ENCODE measurements at regions not wholly inside any gene's neighbourhood (a gene's known extent, or its start where the extent isn't known, plus 50 kb on each side); places are given as distances from the start of the nearest gene placed in this dataset.
A peak's percentile ranks its signal among the peaks of the same experiment; 100 is the strongest.

DNA sequence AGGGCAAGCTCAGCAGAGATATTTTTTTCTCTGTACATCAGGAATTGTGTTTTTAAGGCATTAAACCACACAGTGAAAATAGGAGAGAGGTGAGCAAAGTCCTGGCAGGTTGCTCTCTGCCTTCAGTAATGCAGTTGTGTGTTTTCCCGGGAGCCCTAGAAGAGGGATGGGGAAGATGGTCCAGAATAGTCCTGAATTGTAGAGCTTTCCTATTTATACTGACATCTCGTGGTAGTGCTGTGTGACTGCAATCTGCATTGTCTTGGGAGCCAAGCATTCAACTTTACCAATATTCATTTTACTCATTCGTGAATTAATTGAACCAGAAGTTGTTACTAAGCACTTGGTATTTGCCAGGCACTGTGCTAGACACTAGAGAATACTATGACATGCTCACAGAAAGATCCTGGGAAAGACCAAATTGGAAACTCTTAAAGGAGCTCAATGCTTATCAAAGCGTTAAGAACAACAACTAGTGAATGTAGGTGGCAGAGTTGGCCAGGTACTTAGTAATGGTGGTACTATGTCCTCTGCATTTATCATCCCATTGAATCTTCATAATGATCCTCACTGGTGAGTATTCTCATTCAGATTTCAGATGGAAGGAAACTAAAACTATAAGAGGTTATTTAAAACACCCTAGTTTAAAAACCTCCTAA, 214.6 kb downstream of the TRIB2 start:
- H3K4me1 ChIP-seq (ENCODE audit: control insufficient read depth in 2 of 2, insufficient read depth in 2 of 2, low read length in 2 of 2): peaks cover 0 to 9% of the 10 kb centered on the region in 2 donors
- H3K4me3 Mint-ChIP-seq: no peak overlapping the region
- H3K9ac ChIP-seq (ENCODE audit: low read length): no peak overlapping the region
- ATAC-seq (ENCODE audit: low read depth): no peak
- no peak overlapping the region for H3K4me2 ChIP-seq (replicated peaks; ENCODE audit: low read depth, low read length, poor library complexity, severe bottlenecking)
- no peak overlapping the region for H3K4me3 ChIP-seq (ENCODE audit: control extremely low read depth in 1 of 5, extremely low read depth in 1 of 5, insufficient read depth in 1 of 5, low read depth in 2 of 5, low read length in 4 of 5)
- H2AFZ ChIP-seq (ENCODE audit: insufficient read depth, low read depth, low read length, poor library complexity, severe bottlenecking): no peak overlapping the region
- H3K27me3 ChIP-seq (replicated peaks in 1 of 4; ENCODE audit: control extremely low read depth in 1 of 4, control insufficient read depth in 3 of 4, insufficient read depth in 4 of 4, low read length in 3 of 4): no peaks in the 10 kb centered on the region
- peak; percentile 46 for DNase-seq
- WGBS (ENCODE audit: insufficient coverage): no CpG with 5 or more reads among the region's 4 CpGs
- no peak overlapping the region for H3K27ac ChIP-seq (ENCODE audit: low read length in 2 of 2)
- no peaks in the 10 kb centered on the region for H3K9me3 Mint-ChIP-seq (ENCODE audit: insufficient read depth)
- H3K36me3 ChIP-seq (replicated peaks in 1 of 2; ENCODE audit: control extremely low read depth in 1 of 2, control insufficient read depth in 1 of 2, extremely low read depth in 1 of 2, insufficient read depth in 2 of 2, low read length in 1 of 2): no peaks in the 10 kb centered on the region
- POLR2A ChIA-PET: interaction anchor here (1.6 kb wide), 1 partner anchor 215 kb away, joined by 8 read pairs; the partner anchor contains the start of gene TRIB2
- peaks cover 7% of the 10 kb centered on the region for H3K27me3 Mint-ChIP-seq
- no peak overlapping the region for H3K27ac Mint-ChIP-seq
- no peaks in the 10 kb centered on the region for H3K79me2 ChIP-seq (ENCODE audit: control insufficient read depth, insufficient read depth, low read length)
- CTCF ChIA-PET: interaction anchor here (0.6 to 5.6 kb wide), 48 partner anchors 8 to 1116 kb away, joined by 3 to 109 read pairs (median 4); partner anchors contain the start of gene TRIB2
- H4K20me1 ChIP-seq (ENCODE audit: control insufficient read depth, insufficient read depth, low read length, poor library complexity, severe bottlenecking): no peaks in the 10 kb centered on the region
- intact Hi-C loops (cut with micrococcal nuclease): loop anchor here (1.0 kb wide), 5 partner anchors 213 to 1102 kb away; no protein-coding TSS in a partner anchor
- TF ChIP-seq EZH2 (IDR thresholded peaks at IDR 0.05; ENCODE audit: borderline replicate concordance, insufficient read depth, low read depth, low read length, poor library complexity, severe bottlenecking): no peak
- TF ChIP-seq, protein P1, sequence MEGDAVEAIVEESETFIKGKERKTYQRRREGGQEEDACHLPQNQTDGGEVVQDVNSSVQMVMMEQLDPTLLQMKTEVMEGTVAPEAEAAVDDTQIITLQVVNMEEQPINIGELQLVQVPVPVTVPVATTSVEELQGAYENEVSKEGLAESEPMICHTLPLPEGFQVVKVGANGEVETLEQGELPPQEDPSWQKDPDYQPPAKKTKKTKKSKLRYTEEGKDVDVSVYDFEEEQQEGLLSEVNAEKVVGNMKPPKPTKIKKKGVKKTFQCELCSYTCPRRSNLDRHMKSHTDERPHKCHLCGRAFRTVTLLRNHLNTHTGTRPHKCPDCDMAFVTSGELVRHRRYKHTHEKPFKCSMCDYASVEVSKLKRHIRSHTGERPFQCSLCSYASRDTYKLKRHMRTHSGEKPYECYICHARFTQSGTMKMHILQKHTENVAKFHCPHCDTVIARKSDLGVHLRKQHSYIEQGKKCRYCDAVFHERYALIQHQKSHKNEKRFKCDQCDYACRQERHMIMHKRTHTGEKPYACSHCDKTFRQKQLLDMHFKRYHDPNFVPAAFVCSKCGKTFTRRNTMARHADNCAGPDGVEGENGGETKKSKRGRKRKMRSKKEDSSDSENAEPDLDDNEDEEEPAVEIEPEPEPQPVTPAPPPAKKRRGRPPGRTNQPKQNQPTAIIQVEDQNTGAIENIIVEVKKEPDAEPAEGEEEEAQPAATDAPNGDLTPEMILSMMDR (IDR thresholded peaks at IDR 0.05): peak; percentile 87
- H3K9me3 ChIP-seq (ENCODE audit: control extremely low read depth in 1 of 3, control insufficient read depth in 2 of 3, insufficient read depth in 1 of 3, low read length in 2 of 3): no peaks in the 10 kb centered on the region
- H3K4me1 Mint-ChIP-seq: peaks cover 13% of the 10 kb centered on the region

DNA sequence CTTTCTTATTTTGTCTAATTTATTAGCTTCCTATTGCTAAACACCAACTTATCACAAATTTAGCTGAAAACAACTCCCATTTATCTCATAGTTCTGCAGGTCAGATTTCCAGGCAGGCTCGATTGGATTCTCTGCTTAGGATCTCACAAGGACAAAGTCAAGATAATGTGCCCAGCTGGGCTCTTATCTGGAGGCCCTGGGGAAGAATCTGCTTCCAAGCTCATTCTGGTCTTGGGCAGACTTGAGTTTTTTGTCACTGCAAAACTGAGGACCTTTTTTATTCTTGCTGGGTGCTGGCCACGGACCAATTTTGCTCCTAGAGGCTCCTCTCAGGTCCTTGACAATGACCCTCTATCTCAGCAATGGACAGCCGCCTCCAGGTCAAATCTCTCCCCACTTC, 215.5 kb downstream of the TRIB2 start:
- intact Hi-C loops (cut with micrococcal nuclease): no loop called here
- Histone ChIP-seq H3K4me2 (replicated peaks; ENCODE audit: low read depth, low read length, poor library complexity, severe bottlenecking) (no peak overlapping the region), H3K27me3 (replicated peaks in 1 of 4; ENCODE audit: control extremely low read depth in 1 of 4, control insufficient read depth in 3 of 4, insufficient read depth in 4 of 4, low read length in 3 of 4) (no peaks in the 10 kb centered on the region), H4K20me1 (ENCODE audit: control insufficient read depth, insufficient read depth, low read length, poor library complexity, severe bottlenecking) (no peaks in the 10 kb centered on the region), H3K36me3 (replicated peaks in 1 of 2; ENCODE audit: control extremely low read depth in 1 of 2, control insufficient read depth in 1 of 2, extremely low read depth in 1 of 2, insufficient read depth in 2 of 2, low read length in 1 of 2) (no peaks in the 10 kb centered on the region), H3K79me2 (ENCODE audit: control insufficient read depth, insufficient read depth, low read length) (no peaks in the 10 kb centered on the region), H3K4me1 (ENCODE audit: control insufficient read depth in 2 of 2, insufficient read depth in 2 of 2, low read length in 2 of 2) (peaks cover 0 to 9% of the 10 kb centered on the region in 2 donors), H3K27ac (ENCODE audit: low read length in 2 of 2) (no peak overlapping the region), H3K4me3 (ENCODE audit: control extremely low read depth in 1 of 5, extremely low read depth in 1 of 5, insufficient read depth in 1 of 5, low read depth in 2 of 5, low read length in 4 of 5) (no peak overlapping the region), H2AFZ (ENCODE audit: insufficient read depth, low read depth, low read length, poor library complexity, severe bottlenecking) (no peak overlapping the region), H3K9ac (ENCODE audit: low read length) (no peak overlapping the region), H3K9me3 (ENCODE audit: control extremely low read depth in 1 of 3, control insufficient read depth in 2 of 3, insufficient read depth in 1 of 3, low read length in 2 of 3) (no peaks in the 10 kb centered on the region)
- Mint-ChIP-seq H3K4me1 (peaks cover 13% of the 10 kb centered on the region), H3K9me3 (ENCODE audit: insufficient read depth) (no peaks in the 10 kb centered on the region), H3K27ac (no peak overlapping the region), H3K27me3 (peaks cover 7% of the 10 kb centered on the region), H3K4me3 (no peak overlapping the region)
- DNase-seq: no peak
- TF ChIP-seq, protein P1 (IDR thresholded peaks at IDR 0.05): no peak
- TF ChIP-seq EZH2 (IDR thresholded peaks at IDR 0.05; ENCODE audit: borderline replicate concordance, insufficient read depth, low read depth, low read length, poor library complexity, severe bottlenecking): no peak
- 69% methylated on average over 3 of the region's 3 CpGs for WGBS (ENCODE audit: insufficient coverage)
- ChIA-PET CTCF (interaction anchor here (1.6 to 5.6 kb wide), 13 partner anchors 11 to 1103 kb away, joined by 5 to 109 read pairs (median 14); partner anchors contain the start of gene TRIB2), POLR2A (no interaction called here)
- ATAC-seq (ENCODE audit: low read depth): no peak

All from B cell (primary cell).